ENCODE measurements at regions not wholly inside any gene's neighbourhood (a gene's known extent, or its start where the extent isn't known, plus 50 kb on each side); places are given as distances from the start of the nearest gene placed in this dataset.

DNA sequence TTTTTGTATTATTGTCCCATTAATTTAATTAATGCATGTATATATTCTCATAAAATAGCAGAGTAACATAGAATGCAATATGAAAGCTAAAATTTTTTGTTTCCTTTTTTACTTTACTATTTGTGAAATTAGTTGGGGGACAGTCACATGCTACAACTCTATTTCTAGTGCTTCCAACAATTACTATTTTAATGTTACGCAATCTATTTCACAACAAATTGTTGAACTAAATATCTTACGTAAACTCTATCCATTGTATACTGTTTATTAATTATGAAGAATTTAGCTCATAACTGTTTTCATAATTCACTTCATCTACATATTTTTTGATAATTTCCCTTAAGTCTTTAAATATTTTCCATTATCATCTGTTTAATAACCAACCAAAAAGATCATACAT, 1685.4 kb upstream of the CDH6 start:
- TF ChIP-seq, protein P1, sequence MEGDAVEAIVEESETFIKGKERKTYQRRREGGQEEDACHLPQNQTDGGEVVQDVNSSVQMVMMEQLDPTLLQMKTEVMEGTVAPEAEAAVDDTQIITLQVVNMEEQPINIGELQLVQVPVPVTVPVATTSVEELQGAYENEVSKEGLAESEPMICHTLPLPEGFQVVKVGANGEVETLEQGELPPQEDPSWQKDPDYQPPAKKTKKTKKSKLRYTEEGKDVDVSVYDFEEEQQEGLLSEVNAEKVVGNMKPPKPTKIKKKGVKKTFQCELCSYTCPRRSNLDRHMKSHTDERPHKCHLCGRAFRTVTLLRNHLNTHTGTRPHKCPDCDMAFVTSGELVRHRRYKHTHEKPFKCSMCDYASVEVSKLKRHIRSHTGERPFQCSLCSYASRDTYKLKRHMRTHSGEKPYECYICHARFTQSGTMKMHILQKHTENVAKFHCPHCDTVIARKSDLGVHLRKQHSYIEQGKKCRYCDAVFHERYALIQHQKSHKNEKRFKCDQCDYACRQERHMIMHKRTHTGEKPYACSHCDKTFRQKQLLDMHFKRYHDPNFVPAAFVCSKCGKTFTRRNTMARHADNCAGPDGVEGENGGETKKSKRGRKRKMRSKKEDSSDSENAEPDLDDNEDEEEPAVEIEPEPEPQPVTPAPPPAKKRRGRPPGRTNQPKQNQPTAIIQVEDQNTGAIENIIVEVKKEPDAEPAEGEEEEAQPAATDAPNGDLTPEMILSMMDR (conservative IDR thresholded peaks at IDR 0.05; ENCODE audit: low read depth in 2 of 2) = no peak
- TF ChIP-seq POLR2AphosphoS5 (IDR thresholded peaks at IDR 0.05; ENCODE audit: low read depth) (no peak), EZH2 (IDR thresholded peaks at IDR 0.05; ENCODE audit: low read depth, unreplicated experiment) (no peak), NANOG (IDR thresholded peaks at IDR 0.05; ENCODE audit: borderline replicate concordance) (no peak), CREB1 (CRISPR knock-in tag; IDR thresholded peaks at IDR 0.05; ENCODE audit: low read depth) (no peak), EZH2phosphoT487 (IDR thresholded peaks at IDR 0.05; ENCODE audit: unreplicated experiment) (no peak), JUNB (IDR thresholded peaks at IDR 0.05; ENCODE audit: unreplicated experiment) (no peak), STAT1 (IDR thresholded peaks at IDR 0.05; ENCODE audit: unreplicated experiment) (no peak), ZNF114 (CRISPR knock-in tag; IDR thresholded peaks at IDR 0.05) (no peak), ZNF331 (CRISPR knock-in tag; IDR thresholded peaks at IDR 0.05; ENCODE audit: low read depth) (no peak)
- TF ChIP-seq, protein P2, sequence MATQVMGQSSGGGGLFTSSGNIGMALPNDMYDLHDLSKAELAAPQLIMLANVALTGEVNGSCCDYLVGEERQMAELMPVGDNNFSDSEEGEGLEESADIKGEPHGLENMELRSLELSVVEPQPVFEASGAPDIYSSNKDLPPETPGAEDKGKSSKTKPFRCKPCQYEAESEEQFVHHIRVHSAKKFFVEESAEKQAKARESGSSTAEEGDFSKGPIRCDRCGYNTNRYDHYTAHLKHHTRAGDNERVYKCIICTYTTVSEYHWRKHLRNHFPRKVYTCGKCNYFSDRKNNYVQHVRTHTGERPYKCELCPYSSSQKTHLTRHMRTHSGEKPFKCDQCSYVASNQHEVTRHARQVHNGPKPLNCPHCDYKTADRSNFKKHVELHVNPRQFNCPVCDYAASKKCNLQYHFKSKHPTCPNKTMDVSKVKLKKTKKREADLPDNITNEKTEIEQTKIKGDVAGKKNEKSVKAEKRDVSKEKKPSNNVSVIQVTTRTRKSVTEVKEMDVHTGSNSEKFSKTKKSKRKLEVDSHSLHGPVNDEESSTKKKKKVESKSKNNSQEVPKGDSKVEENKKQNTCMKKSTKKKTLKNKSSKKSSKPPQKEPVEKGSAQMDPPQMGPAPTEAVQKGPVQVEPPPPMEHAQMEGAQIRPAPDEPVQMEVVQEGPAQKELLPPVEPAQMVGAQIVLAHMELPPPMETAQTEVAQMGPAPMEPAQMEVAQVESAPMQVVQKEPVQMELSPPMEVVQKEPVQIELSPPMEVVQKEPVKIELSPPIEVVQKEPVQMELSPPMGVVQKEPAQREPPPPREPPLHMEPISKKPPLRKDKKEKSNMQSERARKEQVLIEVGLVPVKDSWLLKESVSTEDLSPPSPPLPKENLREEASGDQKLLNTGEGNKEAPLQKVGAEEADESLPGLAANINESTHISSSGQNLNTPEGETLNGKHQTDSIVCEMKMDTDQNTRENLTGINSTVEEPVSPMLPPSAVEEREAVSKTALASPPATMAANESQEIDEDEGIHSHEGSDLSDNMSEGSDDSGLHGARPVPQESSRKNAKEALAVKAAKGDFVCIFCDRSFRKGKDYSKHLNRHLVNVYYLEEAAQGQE (IDR thresholded peaks at IDR 0.05; ENCODE audit: unreplicated experiment) = no peak
- TF ChIP-seq, protein P3, sequence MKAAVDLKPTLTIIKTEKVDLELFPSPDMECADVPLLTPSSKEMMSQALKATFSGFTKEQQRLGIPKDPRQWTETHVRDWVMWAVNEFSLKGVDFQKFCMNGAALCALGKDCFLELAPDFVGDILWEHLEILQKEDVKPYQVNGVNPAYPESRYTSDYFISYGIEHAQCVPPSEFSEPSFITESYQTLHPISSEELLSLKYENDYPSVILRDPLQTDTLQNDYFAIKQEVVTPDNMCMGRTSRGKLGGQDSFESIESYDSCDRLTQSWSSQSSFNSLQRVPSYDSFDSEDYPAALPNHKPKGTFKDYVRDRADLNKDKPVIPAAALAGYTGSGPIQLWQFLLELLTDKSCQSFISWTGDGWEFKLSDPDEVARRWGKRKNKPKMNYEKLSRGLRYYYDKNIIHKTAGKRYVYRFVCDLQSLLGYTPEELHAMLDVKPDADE (IDR thresholded peaks at IDR 0.05) = no peak
- TF ChIP-seq, protein P4, sequence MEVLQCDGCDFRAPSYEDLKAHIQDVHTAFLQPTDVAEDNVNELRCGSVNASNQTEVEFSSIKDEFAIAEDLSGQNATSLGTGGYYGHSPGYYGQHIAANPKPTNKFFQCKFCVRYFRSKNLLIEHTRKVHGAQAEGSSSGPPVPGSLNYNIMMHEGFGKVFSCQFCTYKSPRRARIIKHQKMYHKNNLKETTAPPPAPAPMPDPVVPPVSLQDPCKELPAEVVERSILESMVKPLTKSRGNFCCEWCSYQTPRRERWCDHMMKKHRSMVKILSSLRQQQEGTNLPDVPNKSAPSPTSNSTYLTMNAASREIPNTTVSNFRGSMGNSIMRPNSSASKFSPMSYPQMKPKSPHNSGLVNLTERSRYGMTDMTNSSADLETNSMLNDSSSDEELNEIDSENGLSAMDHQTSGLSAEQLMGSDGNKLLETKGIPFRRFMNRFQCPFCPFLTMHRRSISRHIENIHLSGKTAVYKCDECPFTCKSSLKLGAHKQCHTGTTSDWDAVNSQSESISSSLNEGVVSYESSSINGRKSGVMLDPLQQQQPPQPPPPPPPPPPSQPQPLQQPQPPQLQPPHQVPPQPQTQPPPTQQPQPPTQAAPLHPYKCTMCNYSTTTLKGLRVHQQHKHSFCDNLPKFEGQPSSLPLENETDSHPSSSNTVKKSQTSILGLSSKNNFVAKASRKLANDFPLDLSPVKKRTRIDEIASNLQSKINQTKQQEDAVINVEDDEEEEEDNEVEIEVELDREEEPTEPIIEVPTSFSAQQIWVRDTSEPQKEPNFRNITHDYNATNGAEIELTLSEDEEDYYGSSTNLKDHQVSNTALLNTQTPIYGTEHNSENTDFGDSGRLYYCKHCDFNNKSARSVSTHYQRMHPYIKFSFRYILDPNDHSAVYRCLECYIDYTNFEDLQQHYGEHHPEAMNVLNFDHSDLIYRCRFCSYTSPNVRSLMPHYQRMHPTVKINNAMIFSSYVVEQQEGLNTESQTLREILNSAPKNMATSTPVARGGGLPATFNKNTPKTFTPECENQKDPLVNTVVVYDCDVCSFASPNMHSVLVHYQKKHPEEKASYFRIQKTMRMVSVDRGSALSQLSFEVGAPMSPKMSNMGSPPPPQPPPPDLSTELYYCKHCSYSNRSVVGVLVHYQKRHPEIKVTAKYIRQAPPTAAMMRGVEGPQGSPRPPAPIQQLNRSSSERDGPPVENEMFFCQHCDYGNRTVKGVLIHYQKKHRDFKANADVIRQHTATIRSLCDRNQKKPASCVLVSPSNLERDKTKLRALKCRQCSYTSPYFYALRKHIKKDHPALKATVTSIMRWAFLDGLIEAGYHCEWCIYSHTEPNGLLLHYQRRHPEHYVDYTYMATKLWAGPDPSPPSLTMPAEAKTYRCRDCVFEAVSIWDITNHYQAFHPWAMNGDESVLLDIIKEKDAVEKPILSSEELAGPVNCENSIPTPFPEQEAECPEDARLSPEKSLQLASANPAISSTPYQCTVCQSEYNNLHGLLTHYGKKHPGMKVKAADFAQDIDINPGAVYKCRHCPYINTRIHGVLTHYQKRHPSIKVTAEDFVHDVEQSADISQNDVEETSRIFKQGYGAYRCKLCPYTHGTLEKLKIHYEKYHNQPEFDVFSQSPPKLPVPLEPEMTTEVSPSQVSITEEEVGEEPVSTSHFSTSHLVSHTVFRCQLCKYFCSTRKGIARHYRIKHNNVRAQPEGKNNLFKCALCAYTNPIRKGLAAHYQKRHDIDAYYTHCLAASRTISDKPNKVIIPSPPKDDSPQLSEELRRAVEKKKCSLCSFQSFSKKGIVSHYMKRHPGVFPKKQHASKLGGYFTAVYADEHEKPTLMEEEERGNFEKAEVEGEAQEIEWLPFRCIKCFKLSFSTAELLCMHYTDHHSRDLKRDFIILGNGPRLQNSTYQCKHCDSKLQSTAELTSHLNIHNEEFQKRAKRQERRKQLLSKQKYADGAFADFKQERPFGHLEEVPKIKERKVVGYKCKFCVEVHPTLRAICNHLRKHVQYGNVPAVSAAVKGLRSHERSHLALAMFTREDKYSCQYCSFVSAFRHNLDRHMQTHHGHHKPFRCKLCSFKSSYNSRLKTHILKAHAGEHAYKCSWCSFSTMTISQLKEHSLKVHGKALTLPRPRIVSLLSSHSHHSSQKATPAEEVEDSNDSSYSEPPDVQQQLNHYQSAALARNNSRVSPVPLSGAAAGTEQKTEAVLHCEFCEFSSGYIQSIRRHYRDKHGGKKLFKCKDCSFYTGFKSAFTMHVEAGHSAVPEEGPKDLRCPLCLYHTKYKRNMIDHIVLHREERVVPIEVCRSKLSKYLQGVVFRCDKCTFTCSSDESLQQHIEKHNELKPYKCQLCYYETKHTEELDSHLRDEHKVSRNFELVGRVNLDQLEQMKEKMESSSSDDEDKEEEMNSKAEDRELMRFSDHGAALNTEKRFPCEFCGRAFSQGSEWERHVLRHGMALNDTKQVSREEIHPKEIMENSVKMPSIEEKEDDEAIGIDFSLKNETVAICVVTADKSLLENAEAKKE (CRISPR knock-in tag; IDR thresholded peaks at IDR 0.05) = no peak

All from GM23338 (cell line).